ENCODE measurements at regions not wholly inside any gene's neighbourhood (a gene's known extent, or its start where the extent isn't known, plus 50 kb on each side); places are given as distances from the start of the nearest gene placed in this dataset.

DNA sequence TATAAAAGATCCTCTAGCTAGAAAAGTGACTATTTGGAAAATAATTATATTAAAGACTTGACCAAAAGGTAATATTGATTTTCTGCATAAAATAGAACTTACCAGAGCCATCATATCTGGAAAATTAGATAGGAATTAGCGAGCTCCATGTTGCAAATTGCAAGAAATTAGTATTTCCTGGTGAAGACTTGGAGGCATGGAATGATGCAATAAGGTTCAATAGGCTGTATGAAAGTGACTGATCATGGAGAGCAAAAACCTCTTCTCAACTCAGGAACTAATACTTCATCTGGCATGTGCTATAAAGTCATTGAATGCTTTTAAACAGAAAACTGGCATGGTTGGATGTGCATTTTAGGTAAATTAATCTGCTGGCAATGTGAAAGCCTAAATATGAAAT, 66.3 kb upstream of the UFM1 start:
- no peaks in the 10 kb centered on the region for H3K4me1 ChIP-seq (replicated peaks in 1 of 2)
- H3K4me3 ChIP-seq, result no peak overlapping the region
- no peak for TF ChIP-seq POLR2A (IDR thresholded peaks at IDR 0.05)
- TF ChIP-seq, protein P1, sequence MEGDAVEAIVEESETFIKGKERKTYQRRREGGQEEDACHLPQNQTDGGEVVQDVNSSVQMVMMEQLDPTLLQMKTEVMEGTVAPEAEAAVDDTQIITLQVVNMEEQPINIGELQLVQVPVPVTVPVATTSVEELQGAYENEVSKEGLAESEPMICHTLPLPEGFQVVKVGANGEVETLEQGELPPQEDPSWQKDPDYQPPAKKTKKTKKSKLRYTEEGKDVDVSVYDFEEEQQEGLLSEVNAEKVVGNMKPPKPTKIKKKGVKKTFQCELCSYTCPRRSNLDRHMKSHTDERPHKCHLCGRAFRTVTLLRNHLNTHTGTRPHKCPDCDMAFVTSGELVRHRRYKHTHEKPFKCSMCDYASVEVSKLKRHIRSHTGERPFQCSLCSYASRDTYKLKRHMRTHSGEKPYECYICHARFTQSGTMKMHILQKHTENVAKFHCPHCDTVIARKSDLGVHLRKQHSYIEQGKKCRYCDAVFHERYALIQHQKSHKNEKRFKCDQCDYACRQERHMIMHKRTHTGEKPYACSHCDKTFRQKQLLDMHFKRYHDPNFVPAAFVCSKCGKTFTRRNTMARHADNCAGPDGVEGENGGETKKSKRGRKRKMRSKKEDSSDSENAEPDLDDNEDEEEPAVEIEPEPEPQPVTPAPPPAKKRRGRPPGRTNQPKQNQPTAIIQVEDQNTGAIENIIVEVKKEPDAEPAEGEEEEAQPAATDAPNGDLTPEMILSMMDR (IDR thresholded peaks at IDR 0.05), result no peak
- no peaks in the 10 kb centered on the region for H3K36me3 ChIP-seq (replicated peaks in 1 of 2)
- intact Hi-C loops (cut with DNase I), result no loop called here
- no peaks in the 10 kb centered on the region for H3K27me3 ChIP-seq
- WGBS, 4 donors, result 70 to 77% (median 75%) methylated on average over 1 of the region's 1 CpG
- H3K9me3 ChIP-seq (replicated peaks in 1 of 3), result no peaks in the 10 kb centered on the region
- DNase-seq, result no peak
- no peak overlapping the region for H3K27ac ChIP-seq

DNA sequence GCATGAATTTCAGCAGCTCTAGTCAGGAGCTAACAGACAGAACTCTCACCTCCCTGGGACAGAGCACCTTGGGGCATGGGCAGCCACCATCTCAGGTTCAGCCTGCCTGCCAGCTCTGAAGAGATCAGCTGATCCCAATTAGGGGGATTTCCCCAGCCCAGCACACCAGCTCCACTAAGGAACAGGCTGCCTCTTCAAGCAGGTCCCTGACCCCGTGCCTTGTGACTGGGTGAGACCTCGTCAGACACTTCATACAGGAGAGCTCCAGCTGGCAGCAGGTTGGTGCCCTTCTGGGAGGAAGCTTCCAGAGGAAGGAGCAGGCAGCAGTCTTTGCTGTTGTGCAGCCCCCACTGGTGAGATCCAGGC, 84.5 kb upstream of the UFM1 start:
- Histone ChIP-seq H3K4me1 (replicated peaks in 1 of 2) (no peaks in the 10 kb centered on the region), H3K36me3 (replicated peaks in 1 of 2) (no peaks in the 10 kb centered on the region), H3K27ac (no peak overlapping the region), H3K9me3 (replicated peaks in 1 of 3) (no peaks in the 10 kb centered on the region), H3K27me3 (no peaks in the 10 kb centered on the region), H3K4me3 (no peak overlapping the region)
- TF ChIP-seq, protein P1 (IDR thresholded peaks at IDR 0.05), result no peak
- no peak for TF ChIP-seq POLR2A (IDR thresholded peaks at IDR 0.05)
- intact Hi-C loops (cut with DNase I), result no loop called here
- WGBS, 4 donors, result 78 to 100% (median 79%) methylated on average over 1 to 2 of the region's 2 CpGs; no CpG with 5 or more reads in 1 of the 4 donors
- DNase-seq, result no peak

DNA sequence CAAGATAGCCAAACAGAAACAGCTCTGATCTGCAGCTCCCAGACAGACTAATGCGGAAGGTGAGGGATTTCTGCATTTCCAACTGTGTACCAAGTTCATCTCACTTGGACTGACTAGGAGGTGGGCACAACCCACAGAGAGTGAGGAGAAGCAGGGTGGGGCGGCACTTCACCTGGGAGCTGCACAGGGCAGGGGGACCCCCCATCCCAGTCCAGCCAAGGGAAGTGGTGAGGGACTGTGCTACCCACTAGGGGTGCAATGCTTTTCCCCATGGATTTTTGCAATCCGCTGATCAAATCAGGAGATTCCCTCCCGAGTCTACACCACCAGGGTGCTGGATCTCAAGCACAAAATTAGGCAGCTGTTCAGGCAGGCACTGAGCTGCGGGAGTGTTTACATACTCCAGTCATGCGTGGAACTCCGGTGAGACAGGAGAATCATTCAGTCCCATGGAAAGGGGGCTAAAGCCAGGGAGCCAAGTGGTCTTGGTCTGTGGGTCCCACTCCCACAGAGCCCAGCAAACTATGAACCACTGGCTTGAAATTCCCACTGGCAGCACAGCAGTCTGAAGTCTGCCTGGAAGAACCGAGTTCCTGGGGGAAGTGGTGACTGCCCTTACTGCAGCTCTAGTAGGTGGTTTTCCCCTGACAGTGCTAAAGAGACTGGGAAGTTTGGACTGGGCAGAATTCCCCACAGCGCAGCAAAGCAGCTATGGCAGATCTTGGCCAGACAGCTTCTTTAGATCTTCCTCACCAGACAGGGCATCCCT, 85.1 kb upstream of the UFM1 start:
- no peak overlapping the region for H3K4me3 ChIP-seq
- no peak for TF ChIP-seq POLR2A (IDR thresholded peaks at IDR 0.05)
- TF ChIP-seq, protein P1 (IDR thresholded peaks at IDR 0.05), result no peak
- H3K36me3 ChIP-seq (replicated peaks in 1 of 2), result no peaks in the 10 kb centered on the region
- DNase-seq, result no peak
- no peaks in the 10 kb centered on the region for H3K9me3 ChIP-seq (replicated peaks in 1 of 3)
- intact Hi-C loops (cut with DNase I), result no loop called here
- H3K27ac ChIP-seq, result no peak overlapping the region
- 70 to 90% (median 75%) methylated on average over 3 to 9 of the region's 9 CpGs for whole genome bisulfite sequencing, 4 donors
- H3K4me1 ChIP-seq (replicated peaks in 1 of 2), result no peaks in the 10 kb centered on the region
- no peaks in the 10 kb centered on the region for H3K27me3 ChIP-seq

DNA sequence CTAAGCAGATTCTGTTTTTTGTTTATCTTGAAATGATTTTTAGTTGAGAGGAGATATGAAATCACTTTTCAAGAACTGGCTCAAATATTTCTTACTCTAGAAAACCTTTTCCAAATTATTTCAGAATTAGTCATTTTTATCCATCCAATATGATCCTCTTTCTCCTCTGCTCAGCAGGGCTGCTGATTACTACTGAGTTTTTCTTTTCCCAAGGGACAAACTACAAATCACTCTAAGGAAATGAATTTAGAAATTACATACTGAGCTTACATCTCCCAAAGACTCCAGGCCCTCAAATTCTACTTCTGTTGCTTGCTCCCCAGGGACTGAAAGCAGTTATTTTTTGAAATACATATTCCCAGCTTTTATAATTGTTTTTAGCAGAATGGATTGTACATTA, 87.4 kb upstream of the UFM1 start:
- Histone ChIP-seq H3K36me3 (replicated peaks in 1 of 2) (no peaks in the 10 kb centered on the region), H3K4me3 (no peak overlapping the region), H3K27me3 (no peaks in the 10 kb centered on the region), H3K9me3 (replicated peaks in 1 of 3) (no peaks in the 10 kb centered on the region), H3K27ac (no peak overlapping the region), H3K4me1 (replicated peaks in 1 of 2) (no peaks in the 10 kb centered on the region)
- no peak for DNase-seq
- intact Hi-C loops (cut with DNase I), result no loop called here
- TF ChIP-seq, protein P1 (IDR thresholded peaks at IDR 0.05), result no peak
- TF ChIP-seq POLR2A (IDR thresholded peaks at IDR 0.05), result no peak

All from adrenal gland (tissue), 9 donors.